ENCODE measurements at regions not wholly inside any gene's neighbourhood (a gene's known extent, or its start where the extent isn't known, plus 50 kb on each side); places are given as distances from the start of the nearest gene placed in this dataset.
"Not testable (repeated sequence)": the region's sequence is repeated elsewhere in the genome, so short reads cannot be mapped to it uniquely, and the experiment has no call there.

DNA sequence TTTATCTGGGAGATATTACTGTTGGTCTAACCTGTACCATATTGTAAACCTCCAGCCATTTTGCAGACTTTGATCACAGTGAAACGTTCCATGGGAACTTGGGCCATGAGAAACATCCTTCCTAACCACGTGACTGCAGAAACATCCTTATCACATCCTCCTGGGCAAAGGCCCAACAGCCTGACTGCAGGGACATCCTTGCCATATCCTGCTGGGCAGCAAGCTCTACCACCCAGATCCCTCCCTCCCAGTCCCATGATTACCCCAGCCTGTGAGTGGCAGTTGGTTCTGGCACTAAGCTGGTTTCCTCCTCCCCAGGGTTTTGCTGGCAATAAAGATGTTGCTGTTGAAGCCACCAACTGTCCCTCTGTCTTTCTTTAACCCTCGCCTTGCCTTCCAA is 201.2 kb downstream of the POTEC start:
- TF ChIP-seq, protein P1, sequence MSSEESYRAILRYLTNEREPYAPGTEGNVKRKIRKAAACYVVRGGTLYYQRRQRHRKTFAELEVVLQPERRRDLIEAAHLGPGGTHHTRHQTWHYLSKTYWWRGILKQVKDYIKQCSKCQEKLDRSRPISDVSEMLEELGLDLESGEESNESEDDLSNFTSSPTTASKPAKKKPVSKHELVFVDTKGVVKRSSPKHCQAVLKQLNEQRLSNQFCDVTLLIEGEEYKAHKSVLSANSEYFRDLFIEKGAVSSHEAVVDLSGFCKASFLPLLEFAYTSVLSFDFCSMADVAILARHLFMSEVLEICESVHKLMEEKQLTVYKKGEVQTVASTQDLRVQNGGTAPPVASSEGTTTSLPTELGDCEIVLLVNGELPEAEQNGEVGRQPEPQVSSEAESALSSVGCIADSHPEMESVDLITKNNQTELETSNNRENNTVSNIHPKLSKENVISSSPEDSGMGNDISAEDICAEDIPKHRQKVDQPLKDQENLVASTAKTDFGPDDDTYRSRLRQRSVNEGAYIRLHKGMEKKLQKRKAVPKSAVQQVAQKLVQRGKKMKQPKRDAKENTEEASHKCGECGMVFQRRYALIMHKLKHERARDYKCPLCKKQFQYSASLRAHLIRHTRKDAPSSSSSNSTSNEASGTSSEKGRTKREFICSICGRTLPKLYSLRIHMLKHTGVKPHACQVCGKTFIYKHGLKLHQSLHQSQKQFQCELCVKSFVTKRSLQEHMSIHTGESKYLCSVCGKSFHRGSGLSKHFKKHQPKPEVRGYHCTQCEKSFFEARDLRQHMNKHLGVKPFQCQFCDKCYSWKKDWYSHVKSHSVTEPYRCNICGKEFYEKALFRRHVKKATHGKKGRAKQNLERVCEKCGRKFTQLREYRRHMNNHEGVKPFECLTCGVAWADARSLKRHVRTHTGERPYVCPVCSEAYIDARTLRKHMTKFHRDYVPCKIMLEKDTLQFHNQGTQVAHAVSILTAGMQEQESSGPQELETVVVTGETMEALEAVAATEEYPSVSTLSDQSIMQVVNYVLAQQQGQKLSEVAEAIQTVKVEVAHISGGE (tag by site-specific recombination; conservative IDR thresholded peaks at IDR 0.05; ENCODE audit: low read depth): not testable (repeated sequence)
- TF ChIP-seq, protein P2, sequence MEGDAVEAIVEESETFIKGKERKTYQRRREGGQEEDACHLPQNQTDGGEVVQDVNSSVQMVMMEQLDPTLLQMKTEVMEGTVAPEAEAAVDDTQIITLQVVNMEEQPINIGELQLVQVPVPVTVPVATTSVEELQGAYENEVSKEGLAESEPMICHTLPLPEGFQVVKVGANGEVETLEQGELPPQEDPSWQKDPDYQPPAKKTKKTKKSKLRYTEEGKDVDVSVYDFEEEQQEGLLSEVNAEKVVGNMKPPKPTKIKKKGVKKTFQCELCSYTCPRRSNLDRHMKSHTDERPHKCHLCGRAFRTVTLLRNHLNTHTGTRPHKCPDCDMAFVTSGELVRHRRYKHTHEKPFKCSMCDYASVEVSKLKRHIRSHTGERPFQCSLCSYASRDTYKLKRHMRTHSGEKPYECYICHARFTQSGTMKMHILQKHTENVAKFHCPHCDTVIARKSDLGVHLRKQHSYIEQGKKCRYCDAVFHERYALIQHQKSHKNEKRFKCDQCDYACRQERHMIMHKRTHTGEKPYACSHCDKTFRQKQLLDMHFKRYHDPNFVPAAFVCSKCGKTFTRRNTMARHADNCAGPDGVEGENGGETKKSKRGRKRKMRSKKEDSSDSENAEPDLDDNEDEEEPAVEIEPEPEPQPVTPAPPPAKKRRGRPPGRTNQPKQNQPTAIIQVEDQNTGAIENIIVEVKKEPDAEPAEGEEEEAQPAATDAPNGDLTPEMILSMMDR (tag by site-specific recombination; IDR thresholded peaks at IDR 0.05): not testable (repeated sequence)
- not testable (repeated sequence) for TF ChIP-seq ZNF707 (tag by site-specific recombination; IDR thresholded peaks at IDR 0.05); TCF7L2 (IDR thresholded peaks at IDR 0.05; ENCODE audit: borderline replicate concordance, low read depth, low read length); ZNF302 (tag by site-specific recombination; IDR thresholded peaks at IDR 0.05; ENCODE audit: low read depth); SCRT2 (tag by site-specific recombination; IDR thresholded peaks at IDR 0.05); ZNF133 (tag by site-specific recombination; IDR thresholded peaks at IDR 0.05); ZNF350 (tag by site-specific recombination; IDR thresholded peaks at IDR 0.05)
- TF ChIP-seq, protein P3, sequence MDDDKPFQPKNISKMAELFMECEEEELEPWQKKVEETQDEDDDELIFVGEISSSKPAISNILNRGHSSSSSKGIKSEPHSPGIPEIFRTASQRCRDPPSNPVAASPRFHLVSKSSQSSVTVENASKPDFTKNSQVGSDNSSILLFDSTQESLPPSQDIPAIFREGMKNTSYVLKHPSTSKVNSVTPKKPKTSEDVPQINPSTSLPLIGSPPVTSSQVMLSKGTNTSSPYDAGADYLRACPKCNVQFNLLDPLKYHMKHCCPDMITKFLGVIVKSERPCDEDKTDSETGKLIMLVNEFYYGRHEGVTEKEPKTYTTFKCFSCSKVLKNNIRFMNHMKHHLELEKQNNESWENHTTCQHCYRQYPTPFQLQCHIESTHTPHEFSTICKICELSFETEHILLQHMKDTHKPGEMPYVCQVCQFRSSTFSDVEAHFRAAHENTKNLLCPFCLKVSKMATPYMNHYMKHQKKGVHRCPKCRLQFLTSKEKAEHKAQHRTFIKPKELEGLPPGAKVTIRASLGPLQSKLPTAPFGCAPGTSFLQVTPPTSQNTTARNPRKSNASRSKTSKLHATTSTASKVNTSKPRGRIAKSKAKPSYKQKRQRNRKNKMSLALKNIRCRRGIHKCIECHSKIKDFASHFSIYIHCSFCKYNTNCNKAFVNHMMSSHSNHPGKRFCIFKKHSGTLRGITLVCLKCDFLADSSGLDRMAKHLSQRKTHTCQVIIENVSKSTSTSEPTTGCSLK (tag by site-specific recombination; IDR thresholded peaks at IDR 0.05): not testable (repeated sequence)
- TF ChIP-seq, protein P4, sequence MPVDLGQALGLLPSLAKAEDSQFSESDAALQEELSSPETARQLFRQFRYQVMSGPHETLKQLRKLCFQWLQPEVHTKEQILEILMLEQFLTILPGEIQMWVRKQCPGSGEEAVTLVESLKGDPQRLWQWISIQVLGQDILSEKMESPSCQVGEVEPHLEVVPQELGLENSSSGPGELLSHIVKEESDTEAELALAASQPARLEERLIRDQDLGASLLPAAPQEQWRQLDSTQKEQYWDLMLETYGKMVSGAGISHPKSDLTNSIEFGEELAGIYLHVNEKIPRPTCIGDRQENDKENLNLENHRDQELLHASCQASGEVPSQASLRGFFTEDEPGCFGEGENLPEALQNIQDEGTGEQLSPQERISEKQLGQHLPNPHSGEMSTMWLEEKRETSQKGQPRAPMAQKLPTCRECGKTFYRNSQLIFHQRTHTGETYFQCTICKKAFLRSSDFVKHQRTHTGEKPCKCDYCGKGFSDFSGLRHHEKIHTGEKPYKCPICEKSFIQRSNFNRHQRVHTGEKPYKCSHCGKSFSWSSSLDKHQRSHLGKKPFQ (tag by site-specific recombination; IDR thresholded peaks at IDR 0.05): not testable (repeated sequence)
- TF ChIP-seq, protein P5, sequence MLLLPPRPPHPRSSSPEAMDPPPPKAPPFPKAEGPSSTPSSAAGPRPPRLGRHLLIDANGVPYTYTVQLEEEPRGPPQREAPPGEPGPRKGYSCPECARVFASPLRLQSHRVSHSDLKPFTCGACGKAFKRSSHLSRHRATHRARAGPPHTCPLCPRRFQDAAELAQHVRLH (tag by site-specific recombination; IDR thresholded peaks at IDR 0.05): not testable (repeated sequence)
- TF ChIP-seq, protein P6, sequence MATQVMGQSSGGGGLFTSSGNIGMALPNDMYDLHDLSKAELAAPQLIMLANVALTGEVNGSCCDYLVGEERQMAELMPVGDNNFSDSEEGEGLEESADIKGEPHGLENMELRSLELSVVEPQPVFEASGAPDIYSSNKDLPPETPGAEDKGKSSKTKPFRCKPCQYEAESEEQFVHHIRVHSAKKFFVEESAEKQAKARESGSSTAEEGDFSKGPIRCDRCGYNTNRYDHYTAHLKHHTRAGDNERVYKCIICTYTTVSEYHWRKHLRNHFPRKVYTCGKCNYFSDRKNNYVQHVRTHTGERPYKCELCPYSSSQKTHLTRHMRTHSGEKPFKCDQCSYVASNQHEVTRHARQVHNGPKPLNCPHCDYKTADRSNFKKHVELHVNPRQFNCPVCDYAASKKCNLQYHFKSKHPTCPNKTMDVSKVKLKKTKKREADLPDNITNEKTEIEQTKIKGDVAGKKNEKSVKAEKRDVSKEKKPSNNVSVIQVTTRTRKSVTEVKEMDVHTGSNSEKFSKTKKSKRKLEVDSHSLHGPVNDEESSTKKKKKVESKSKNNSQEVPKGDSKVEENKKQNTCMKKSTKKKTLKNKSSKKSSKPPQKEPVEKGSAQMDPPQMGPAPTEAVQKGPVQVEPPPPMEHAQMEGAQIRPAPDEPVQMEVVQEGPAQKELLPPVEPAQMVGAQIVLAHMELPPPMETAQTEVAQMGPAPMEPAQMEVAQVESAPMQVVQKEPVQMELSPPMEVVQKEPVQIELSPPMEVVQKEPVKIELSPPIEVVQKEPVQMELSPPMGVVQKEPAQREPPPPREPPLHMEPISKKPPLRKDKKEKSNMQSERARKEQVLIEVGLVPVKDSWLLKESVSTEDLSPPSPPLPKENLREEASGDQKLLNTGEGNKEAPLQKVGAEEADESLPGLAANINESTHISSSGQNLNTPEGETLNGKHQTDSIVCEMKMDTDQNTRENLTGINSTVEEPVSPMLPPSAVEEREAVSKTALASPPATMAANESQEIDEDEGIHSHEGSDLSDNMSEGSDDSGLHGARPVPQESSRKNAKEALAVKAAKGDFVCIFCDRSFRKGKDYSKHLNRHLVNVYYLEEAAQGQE (tag by site-specific recombination; IDR thresholded peaks at IDR 0.05): not testable (repeated sequence)
- TF ChIP-seq, protein P7, sequence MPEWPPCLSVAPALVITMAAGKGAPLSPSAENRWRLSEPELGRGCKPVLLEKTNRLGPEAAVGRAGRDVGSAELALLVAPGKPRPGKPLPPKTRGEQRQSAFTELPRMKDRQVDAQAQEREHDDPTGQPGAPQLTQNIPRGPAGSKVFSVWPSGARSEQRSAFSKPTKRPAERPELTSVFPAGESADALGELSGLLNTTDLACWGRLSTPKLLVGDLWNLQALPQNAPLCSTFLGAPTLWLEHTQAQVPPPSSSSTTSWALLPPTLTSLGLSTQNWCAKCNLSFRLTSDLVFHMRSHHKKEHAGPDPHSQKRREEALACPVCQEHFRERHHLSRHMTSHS (tag by site-specific recombination; IDR thresholded peaks at IDR 0.05): not testable (repeated sequence)
